ENCODE measurements at regions not wholly inside any gene's neighbourhood (a gene's known extent, or its start where the extent isn't known, plus 50 kb on each side); places are given as distances from the start of the nearest gene placed in this dataset.
"Not testable (repeated sequence)": the region's sequence is repeated elsewhere in the genome, so short reads cannot be mapped to it uniquely, and the experiment has no call there.

DNA sequence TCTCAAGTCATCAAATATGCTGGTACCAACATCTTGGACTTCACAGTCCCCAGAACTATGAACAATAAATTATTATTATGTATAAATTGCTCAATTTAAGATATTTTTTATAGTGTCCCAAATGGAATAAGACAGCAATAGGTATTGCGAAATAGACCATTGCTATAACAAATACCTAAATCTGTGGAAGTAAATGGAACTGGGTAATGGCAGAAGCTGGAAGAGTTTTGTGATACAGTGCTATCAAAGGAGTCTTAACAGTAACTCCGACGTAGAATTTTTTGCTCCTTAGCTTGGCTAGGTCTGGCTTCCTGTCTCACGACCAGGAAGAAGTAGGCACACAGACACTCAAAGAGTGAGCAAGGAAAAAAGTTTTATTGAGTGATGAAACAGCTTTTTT lies 1791.5 kb downstream of the PLA2G4A start:
- H3K4me3 ChIP-seq (ENCODE audit: low read length), result no peak overlapping the region
- no peak overlapping the region for H2AFZ ChIP-seq (ENCODE audit: low read depth, low read length)
- no peaks in the 10 kb centered on the region for H3K27me3 ChIP-seq (ENCODE audit: insufficient read depth, low read length)
- no peaks in the 10 kb centered on the region for H3K36me3 ChIP-seq (ENCODE audit: insufficient read depth, low read length)
- H3K9me3 ChIP-seq (ENCODE audit: low read length), result no peaks in the 10 kb centered on the region
- no peaks in the 10 kb centered on the region for H3K4me1 ChIP-seq (ENCODE audit: insufficient read depth, low read length)

GRCh38 chr1:188641566-188642211 lies 1812.9 kb downstream of the PLA2G4A start:
- Histone ChIP-seq H3K27me3 (ENCODE audit: insufficient read depth, low read length) (no peaks in the 10 kb centered on the region), H3K36me3 (ENCODE audit: insufficient read depth, low read length) (no peaks in the 10 kb centered on the region), H2AFZ (ENCODE audit: low read depth, low read length) (no peak overlapping the region), H3K4me1 (ENCODE audit: insufficient read depth, low read length) (no peaks in the 10 kb centered on the region), H3K9me3 (ENCODE audit: low read length) (no peaks in the 10 kb centered on the region), H3K4me3 (ENCODE audit: low read length) (no peak overlapping the region)

DNA sequence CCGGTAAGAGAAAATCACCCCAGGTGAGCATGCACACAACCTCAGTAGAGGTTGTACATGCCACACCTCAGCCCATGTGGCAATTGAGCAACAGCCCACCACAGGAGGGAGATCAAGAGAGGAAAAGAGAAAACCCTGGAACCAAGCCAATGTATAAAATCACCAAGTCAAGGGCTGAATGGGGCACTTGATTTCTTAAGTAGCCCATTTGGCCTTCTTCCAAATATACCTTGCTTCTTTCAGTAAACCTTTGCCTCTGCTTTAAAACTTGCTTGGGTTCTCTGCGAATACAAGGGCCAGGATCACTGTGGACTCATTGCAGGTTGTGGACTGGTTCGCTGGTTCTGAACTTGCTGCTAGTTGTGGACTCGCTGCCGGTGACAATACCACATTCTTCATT lies 1814.0 kb downstream of the PLA2G4A start:
- Histone ChIP-seq H3K4me1 (ENCODE audit: insufficient read depth, low read length) (no peaks in the 10 kb centered on the region), H3K27me3 (ENCODE audit: insufficient read depth, low read length) (no peaks in the 10 kb centered on the region), H2AFZ (ENCODE audit: low read depth, low read length) (no peak overlapping the region), H3K36me3 (ENCODE audit: insufficient read depth, low read length) (no peaks in the 10 kb centered on the region), H3K9me3 (ENCODE audit: low read length) (no peaks in the 10 kb centered on the region), H3K4me3 (ENCODE audit: low read length) (no peak overlapping the region)

DNA sequence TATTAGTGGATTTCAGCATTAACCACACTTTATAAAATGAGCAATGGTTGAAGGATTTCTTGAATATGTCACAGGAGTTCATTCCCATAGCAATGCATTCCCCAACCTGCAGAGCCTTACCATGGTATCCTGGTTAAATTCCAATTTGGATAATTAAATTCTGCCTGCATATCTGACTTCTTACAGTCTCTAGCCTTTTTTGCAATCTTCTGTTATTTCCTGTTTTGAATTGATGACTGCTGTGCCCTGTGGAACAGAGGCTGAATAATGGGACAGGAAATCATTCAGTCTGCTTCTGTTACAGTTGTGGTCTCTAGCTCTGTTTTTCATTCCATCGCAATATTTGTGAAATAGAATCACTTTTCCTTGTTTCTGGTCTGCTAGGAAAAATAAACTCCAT lies 1823.9 kb downstream of the PLA2G4A start:
- H3K4me1 ChIP-seq (ENCODE audit: insufficient read depth, low read length), result peaks cover 3% of the 10 kb centered on the region
- H2AFZ ChIP-seq (ENCODE audit: low read depth, low read length), result no peak overlapping the region
- no peaks in the 10 kb centered on the region for H3K27me3 ChIP-seq (ENCODE audit: insufficient read depth, low read length)
- H3K9me3 ChIP-seq (ENCODE audit: low read length), result no peaks in the 10 kb centered on the region
- no peaks in the 10 kb centered on the region for H3K36me3 ChIP-seq (ENCODE audit: insufficient read depth, low read length)
- no peak overlapping the region for H3K4me3 ChIP-seq (ENCODE audit: low read length)

GRCh38 chr1:188655966-188656365 lies 1821.7 kb downstream of the BRINP3 start:
- H3K4me3 ChIP-seq (ENCODE audit: low read length); H3K4me1 ChIP-seq (ENCODE audit: insufficient read depth, low read length); H3K9me3 ChIP-seq (ENCODE audit: low read length); H3K27me3 ChIP-seq (ENCODE audit: insufficient read depth, low read length); H2AFZ ChIP-seq (ENCODE audit: low read depth, low read length); H3K36me3 ChIP-seq (ENCODE audit: insufficient read depth, low read length): not testable (repeated sequence)

GRCh38 chr1:188660572-188660971 lies 1817.1 kb downstream of the BRINP3 start:
- Histone ChIP-seq H3K4me3 (ENCODE audit: low read length) (no peak overlapping the region), H2AFZ (ENCODE audit: low read depth, low read length) (no peak overlapping the region), H3K4me1 (ENCODE audit: insufficient read depth, low read length) (no peaks in the 10 kb centered on the region), H3K27me3 (ENCODE audit: insufficient read depth, low read length) (no peaks in the 10 kb centered on the region), H3K36me3 (ENCODE audit: insufficient read depth, low read length) (no peaks in the 10 kb centered on the region), H3K9me3 (ENCODE audit: low read length) (no peaks in the 10 kb centered on the region)

- peaks cover 5% of the 10 kb centered on the region for H3K4me1 ChIP-seq (ENCODE audit: insufficient read depth, low read length)
- no peaks in the 10 kb centered on the region for H3K36me3 ChIP-seq (ENCODE audit: insufficient read depth, low read length)
- no peaks in the 10 kb centered on the region for H3K27me3 ChIP-seq (ENCODE audit: insufficient read depth, low read length)
- no peaks in the 10 kb centered on the region for H3K9me3 ChIP-seq (ENCODE audit: low read length)
- no peak overlapping the region for H2AFZ ChIP-seq (ENCODE audit: low read depth, low read length)
- no peak overlapping the region for H3K4me3 ChIP-seq (ENCODE audit: low read length)
These were observed 1812.2 kb downstream of the BRINP3 start for GRCh38 chr1:188665477-188665876.

DNA sequence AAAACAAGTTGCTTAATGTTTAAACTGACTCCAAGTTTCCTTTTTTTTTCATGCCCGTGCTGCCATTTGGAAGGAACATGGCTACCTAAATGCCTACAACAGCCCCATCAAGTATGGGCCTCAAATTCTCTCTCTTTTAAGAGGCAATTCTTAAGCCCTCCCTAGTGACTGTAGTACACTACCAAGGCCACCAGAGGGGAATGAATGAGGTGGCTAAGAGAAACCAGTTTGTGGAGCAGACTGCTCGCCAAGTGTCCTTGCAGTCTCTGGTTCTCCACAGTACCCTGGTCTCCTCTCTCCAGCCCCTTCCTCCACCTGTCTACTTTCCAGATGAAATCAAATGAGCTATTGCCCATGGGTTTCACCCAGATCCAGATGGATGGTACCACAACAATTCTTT lies 1809.6 kb downstream of the BRINP3 start:
- Histone ChIP-seq H3K36me3 (ENCODE audit: insufficient read depth, low read length) (no peaks in the 10 kb centered on the region), H3K9me3 (ENCODE audit: low read length) (no peaks in the 10 kb centered on the region), H3K27me3 (ENCODE audit: insufficient read depth, low read length) (no peaks in the 10 kb centered on the region), H3K4me3 (ENCODE audit: low read length) (no peak overlapping the region), H2AFZ (ENCODE audit: low read depth, low read length) (no peak overlapping the region), H3K4me1 (ENCODE audit: insufficient read depth, low read length) (peaks cover 5% of the 10 kb centered on the region)

- no peak overlapping the region for H2AFZ ChIP-seq (ENCODE audit: low read depth, low read length)
- no peaks in the 10 kb centered on the region for H3K9me3 ChIP-seq (ENCODE audit: low read length)
- no peaks in the 10 kb centered on the region for H3K36me3 ChIP-seq (ENCODE audit: insufficient read depth, low read length)
- H3K4me3 ChIP-seq (ENCODE audit: low read length), result no peak overlapping the region
- peaks cover 5% of the 10 kb centered on the region for H3K4me1 ChIP-seq (ENCODE audit: insufficient read depth, low read length)
- no peaks in the 10 kb centered on the region for H3K27me3 ChIP-seq (ENCODE audit: insufficient read depth, low read length)
These were observed 1807.8 kb downstream of the BRINP3 start for GRCh38 chr1:188669728-188670382.

GRCh38 chr1:188670837-188671236 lies 1806.8 kb downstream of the BRINP3 start:
- Histone ChIP-seq H3K9me3 (ENCODE audit: low read length) (no peaks in the 10 kb centered on the region), H2AFZ (ENCODE audit: low read depth, low read length) (no peak overlapping the region), H3K4me3 (ENCODE audit: low read length) (no peak overlapping the region), H3K36me3 (ENCODE audit: insufficient read depth, low read length) (no peaks in the 10 kb centered on the region), H3K4me1 (ENCODE audit: insufficient read depth, low read length) (peaks cover 5% of the 10 kb centered on the region), H3K27me3 (ENCODE audit: insufficient read depth, low read length) (no peaks in the 10 kb centered on the region)

- H2AFZ ChIP-seq (ENCODE audit: low read depth, low read length), result no peak overlapping the region
These were observed 1805.5 kb downstream of the BRINP3 start for GRCh38 chr1:188672153-188672552.

DNA sequence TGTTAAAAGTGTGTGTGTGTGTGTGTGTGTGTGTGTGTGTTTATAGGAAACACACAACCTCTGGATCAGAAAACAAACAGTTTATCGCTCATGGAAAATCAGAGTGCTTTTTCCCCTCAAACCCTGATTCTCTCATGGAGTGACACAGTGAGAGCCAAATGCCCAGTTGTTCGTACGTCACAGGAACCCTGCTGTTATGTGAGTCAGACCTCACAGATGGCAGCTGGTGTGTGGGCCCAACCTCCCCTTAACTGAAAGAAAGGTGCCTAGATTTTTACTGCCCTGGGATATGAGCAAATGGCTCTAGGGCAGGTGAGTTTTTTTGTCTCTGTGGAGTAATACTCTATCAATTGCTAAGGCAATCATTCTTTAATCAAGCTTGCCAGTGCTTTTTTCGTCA lies 1788.1 kb downstream of the BRINP3 start:
- H3K27me3 ChIP-seq (ENCODE audit: insufficient read depth, low read length), result no peaks in the 10 kb centered on the region
- no peak overlapping the region for H2AFZ ChIP-seq (ENCODE audit: low read depth, low read length)
- no peak overlapping the region for H3K4me3 ChIP-seq (ENCODE audit: low read length)
- no peaks in the 10 kb centered on the region for H3K9me3 ChIP-seq (ENCODE audit: low read length)
- H3K36me3 ChIP-seq (ENCODE audit: insufficient read depth, low read length), result no peaks in the 10 kb centered on the region
- no peaks in the 10 kb centered on the region for H3K4me1 ChIP-seq (ENCODE audit: insufficient read depth, low read length)

More at GRCh38 chr1:188672153-188672552, 1805.5 kb downstream of the BRINP3 start:
- Histone ChIP-seq H3K27me3 (ENCODE audit: insufficient read depth, low read length) (no peaks in the 10 kb centered on the region), H3K4me3 (ENCODE audit: low read length) (no peak overlapping the region), H3K36me3 (ENCODE audit: insufficient read depth, low read length) (no peaks in the 10 kb centered on the region), H3K4me1 (ENCODE audit: insufficient read depth, low read length) (peaks cover 5% of the 10 kb centered on the region), H3K9me3 (ENCODE audit: low read length) (no peaks in the 10 kb centered on the region)

DNA sequence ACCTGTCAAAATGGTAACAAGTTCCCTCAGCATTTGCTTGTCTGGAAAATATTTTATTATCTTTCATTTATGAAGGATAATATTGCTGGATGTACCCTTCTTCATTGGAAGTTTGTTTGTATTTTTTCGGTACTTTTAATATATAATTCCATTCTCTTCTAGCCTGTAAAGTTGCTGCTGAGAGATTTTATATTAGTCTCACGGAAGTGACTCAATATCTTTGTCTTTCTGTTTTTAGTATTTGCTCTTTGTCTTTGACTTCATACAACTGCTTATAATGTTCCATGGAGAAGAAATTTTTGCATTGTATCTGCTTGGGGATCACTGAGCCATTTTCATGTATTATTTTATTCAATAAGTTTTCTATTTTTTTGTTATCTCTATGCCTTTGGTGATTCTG lies 1777.5 kb downstream of the BRINP3 start:
- H3K4me1 ChIP-seq (ENCODE audit: insufficient read depth, low read length), result no peaks in the 10 kb centered on the region
- no peaks in the 10 kb centered on the region for H3K9me3 ChIP-seq (ENCODE audit: low read length)
- H2AFZ ChIP-seq (ENCODE audit: low read depth, low read length), result no peak overlapping the region
- no peak overlapping the region for H3K4me3 ChIP-seq (ENCODE audit: low read length)
- no peaks in the 10 kb centered on the region for H3K27me3 ChIP-seq (ENCODE audit: insufficient read depth, low read length)
- H3K36me3 ChIP-seq (ENCODE audit: insufficient read depth, low read length), result no peaks in the 10 kb centered on the region

GRCh38 chr1:188706742-188707141 lies 1770.9 kb downstream of the BRINP3 start:
- Histone ChIP-seq H3K36me3 (ENCODE audit: insufficient read depth, low read length) (no peaks in the 10 kb centered on the region), H3K4me3 (ENCODE audit: low read length) (no peak overlapping the region), H3K9me3 (ENCODE audit: low read length) (no peaks in the 10 kb centered on the region), H3K4me1 (ENCODE audit: insufficient read depth, low read length) (peaks cover 15% of the 10 kb centered on the region), H3K27me3 (ENCODE audit: insufficient read depth, low read length) (no peaks in the 10 kb centered on the region), H2AFZ (ENCODE audit: low read depth, low read length) (no peak overlapping the region)

Data from neuron (in vitro differentiated cells).